CD4-positive, alpha-beta T cell treated with Interleukin-1 beta for 1 hour (primary cell): ENCODE measurements at regions not wholly inside any gene's neighbourhood (a gene's known extent, or its start where the extent isn't known, plus 50 kb on each side); places are given as distances from the start of the nearest gene placed in this dataset.

Experiments
- DNase-seq, 2 donors: peaks; one replicate each; pipeline ENCODE4 v3.0.0-alpha.2; 2020 to 2022

DNA sequence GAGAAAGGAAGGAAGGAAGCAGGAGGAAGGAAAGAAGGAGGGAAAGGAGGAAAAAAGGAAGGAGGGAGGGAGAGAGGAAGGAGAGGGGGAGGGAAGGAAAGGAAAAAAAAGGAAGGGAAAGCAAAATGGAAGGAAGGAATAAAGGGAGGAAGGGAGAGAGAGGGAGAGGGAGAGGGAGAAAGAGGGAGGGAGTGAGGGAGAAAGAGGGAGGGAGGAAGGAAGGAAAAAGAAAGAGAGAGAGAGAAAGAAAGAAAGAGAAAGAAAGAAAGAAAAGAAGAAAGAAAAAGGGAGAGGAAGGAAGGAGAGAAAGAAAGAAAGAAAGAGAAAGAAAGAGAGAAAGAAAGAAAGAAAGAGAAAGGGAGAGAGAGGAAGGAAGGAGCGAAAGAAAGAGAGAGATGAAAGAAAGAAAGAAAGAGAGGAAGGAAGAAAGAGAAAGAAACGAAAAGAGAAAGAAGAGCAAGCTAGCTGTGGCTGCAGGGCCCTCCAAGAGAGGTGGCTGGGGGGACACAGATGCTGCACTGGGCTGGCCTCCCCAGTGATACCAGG lies 472.4 kb upstream of the MGMT start:
- no peak for DNase-seq

DNA sequence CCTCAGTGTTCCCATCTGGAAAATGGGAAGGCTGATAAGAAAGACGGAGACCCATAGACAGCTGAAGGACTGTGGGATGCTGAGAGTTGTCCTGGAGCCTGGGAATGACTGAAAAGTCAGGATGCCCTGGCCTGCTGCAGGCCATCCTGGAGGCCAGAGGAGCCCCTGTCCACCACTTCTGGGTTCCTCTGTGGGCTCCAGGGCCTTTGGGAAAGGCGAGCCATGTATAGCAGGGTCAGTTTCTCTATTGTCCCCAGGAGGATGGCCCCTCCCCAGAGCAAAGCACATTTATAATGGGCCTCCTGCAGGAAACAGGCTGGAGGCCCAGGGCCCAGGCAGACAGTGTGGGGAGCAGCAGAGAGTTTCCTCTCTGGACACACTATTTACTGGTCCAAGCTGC lies 471.4 kb upstream of the MGMT start:
- DNase-seq = no peak

DNA sequence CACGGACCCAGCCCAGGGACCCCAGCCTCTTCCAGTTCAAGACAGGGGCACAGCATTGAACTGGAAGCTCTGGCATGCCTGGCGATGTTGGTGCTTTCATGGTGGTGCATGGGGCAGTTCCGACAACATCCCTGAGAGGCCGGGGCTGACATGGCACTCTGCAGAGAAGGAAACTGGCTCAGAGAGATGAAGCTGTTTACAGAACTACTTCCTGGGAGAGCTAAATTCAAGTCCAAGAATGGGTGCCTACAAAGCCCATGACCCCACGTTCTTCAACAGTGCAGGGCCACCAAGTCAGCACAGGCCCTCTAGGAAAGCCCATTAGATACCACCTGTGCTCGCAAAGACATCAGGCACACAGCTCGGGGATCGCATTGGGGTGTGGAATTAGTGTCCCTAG lies 470.9 kb upstream of the MGMT start:
- DNase-seq = no peak

DNA sequence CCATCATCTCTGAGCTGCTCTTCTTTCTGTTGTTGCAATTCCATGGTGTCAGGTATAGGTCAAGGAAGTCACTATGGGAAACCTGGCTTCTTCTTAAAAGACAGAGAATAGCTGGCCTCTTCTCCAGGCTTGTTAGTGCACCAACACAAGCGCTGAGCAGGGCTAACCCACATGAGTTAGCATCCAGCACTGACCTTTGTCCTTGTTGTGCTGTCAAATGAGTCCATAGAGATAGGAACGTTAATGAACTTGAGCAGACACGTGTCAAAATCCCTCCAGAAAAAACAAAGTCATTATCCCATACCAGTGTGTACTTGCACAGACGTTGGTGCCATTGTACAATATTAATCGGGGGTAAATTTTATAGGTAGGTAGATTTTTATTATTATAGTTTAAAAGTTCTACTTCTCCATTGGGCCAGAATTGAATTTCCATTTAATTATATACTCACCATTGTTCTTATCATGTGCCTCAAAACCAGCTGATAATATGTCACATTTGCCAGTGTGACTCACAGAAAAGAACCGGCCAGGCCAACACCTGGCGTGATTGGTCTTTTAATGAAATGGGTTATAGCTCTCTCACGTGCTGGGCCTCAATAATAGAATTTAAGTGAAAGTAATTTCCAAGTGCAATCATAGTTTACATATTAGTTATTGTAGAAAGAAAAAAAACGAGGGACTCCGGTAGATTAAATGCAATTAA lies 468.8 kb upstream of the MGMT start:
- DNase-seq = no peak

DNA sequence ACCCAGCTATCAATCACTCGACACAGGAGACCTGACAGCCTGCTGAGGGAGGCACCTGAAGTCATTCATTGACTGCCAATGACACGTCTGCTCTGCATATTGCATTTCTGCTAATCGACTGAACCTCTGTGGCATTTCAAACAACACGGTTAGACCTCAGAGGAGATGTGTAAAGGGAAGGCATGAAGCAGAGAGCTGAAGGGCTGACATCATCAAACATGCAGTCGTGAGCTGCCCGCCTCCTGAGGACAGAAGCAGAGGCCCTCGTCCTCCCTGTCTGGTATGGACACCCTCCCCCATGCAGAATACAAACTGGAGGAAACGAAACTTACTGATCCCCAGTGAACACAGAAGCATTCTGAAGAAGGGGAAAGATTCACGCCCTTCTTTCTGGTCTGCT lies 462.6 kb upstream of the MGMT start:
- no peak for DNase-seq

DNA sequence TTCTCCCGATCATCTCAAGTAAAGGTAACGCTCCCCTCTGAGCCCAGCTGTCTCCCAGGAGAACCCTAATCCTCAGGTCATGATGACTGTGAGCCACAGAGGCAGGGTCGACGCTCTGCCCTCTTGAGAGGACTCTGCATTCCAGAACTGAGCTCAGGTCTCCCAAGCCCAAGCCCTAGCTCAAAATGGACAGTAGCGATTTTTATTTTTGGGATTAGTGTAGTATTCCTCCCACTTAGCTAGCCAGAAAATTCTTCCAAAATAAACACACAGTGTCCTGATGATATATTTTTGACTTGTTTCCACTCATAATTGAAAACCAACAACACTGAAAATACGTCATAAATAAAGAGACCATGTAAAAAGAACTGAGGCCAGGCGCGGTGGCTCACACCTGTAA lies 462.0 kb upstream of the MGMT start:
- DNase-seq = no peak

DNA sequence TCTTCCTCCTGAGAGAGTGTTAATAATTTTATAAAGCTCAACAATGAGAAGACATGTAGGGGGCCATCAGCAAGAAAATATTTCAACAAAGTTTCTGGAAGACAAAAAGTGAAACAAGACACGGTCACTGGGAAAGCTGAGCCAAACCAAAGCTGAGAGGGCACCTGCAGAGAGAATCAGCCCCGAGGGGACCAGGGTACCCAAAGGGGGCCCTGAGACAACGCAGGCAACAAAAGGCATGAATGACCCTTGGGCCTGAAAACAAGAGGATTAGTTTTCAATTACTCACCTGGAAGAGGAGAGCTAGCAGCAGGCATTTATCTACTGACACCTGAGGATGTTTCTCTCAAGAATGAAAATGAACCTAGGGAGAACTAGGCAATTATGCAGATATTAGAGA lies 461.2 kb upstream of the MGMT start:
- no peak for DNase-seq

DNA sequence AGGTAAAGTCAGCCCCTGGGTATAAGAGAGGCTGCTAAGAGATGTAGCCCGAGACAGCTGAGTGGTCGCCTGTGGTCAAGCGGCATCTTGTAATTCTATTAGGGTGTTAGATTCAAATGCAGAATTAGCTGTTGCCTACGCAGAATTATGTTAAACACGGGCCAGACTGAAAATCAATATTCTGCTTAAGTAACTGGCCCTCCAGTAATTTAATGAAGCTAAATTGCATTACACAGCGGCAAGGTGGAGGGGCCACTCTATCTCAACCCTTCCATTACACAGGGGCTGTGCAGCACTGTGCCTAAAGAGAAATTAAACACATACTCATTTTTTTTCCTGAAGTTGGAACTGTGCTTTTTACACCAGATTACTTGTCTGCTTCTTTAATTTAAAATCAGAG lies 448.5 kb upstream of the MGMT start:
- DNase-seq = no peak

DNA sequence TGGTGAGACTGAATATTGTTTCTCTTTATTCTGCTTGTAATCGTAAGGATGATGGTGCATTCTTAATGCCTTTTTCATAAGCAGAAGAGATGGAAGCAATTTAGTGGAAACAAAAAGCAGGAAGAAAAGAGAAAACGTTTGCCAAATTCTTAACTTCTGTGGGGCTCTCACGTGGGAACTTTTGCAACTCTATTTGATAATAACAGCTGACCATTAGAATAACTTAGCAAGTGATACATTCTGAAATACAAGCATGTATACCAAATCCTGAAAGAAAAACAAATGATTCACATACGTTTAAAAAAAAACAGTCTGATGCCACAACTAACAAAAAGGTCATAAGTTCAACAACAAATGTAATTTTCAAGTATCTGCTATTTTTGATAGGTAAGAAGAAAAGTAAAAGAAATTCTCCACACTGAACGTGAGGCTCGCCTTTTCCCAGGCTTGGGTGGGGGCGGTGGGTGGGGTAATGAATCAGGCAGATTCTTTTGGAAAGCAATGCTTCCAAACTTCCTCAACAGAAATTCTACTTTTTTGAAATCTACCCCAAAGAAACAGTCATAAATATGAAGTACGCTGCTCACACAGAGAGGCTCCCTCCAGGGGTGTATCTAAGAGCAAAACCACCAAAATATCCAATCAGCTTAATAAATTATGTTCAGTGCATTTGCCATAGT lies 446.2 kb upstream of the MGMT start:
- no peak for DNase-seq

DNA sequence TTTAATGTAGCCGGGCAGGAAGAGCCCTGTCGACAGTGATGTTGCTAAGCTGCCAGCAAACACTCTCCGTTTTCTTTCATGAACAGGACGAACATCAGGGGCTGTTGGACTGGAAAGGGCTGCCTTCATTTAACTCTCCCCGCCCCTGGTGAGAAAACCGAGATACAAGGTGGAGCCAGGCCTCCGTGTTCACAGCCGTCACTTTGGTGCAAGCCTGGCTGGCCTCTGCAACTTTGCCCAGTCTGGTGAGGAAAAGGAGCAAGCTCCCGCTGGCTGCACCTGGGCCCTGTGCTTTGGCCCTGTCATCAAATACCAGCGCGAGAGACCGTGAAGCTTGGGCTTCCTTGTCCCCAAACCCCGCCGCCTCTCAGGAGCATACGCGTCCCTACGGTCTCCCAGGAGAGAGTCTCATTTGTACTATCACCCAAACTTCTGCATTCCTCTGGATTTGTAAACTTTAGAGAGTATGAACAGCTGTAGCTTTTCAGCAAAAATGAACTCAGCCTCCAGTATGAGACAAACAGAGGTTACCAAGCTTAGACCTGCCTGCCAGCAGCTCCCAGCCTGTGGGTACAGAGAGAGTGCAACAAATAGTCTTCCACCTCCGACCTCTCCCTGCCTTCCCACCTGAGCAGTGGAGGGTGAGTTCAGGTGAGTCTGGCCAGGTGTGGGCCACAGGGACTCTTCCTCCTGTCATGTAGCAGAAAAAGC lies 445.3 kb upstream of the MGMT start:
- no peak for DNase-seq

DNA sequence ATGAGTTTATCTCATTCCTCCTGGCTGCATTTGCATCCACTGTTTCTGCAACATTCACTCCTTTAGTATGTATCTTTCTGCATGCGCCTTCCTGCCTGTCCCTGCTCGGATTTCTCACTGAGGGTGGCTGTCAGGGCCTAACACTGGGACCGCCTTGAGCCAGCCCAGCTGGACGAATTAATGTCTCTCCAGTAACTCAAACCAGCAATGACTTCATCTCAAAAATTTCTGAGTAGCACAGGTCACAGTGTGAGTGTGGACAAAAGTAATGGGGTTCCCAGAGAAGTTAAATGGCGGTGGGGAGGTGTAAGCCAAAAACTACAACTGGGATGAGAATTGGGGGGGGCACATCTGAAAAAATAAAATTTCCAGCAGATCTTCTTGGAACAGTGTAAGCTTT lies 444.0 kb upstream of the MGMT start:
- DNase-seq = no peak

DNA sequence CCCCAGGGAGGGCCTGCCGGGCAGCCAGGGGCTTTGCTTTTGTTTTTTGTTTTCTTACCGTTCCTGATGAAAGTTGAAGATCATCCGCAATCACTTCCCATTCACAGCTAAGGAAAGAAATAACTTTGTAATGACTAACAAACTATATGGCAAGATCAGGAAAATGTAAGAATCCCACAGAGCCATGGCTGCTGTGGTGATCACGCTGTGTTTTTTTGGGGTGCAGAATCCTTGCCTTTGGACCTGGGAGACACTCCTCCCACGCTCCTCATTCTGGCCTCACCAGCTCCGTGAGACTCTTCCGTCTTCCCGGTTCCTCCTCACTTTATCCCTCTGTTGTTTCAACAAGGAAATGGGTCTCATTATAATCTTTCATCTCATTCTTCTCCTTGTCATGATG lies 443.0 kb upstream of the MGMT start:
- DNase-seq = no peak

DNA sequence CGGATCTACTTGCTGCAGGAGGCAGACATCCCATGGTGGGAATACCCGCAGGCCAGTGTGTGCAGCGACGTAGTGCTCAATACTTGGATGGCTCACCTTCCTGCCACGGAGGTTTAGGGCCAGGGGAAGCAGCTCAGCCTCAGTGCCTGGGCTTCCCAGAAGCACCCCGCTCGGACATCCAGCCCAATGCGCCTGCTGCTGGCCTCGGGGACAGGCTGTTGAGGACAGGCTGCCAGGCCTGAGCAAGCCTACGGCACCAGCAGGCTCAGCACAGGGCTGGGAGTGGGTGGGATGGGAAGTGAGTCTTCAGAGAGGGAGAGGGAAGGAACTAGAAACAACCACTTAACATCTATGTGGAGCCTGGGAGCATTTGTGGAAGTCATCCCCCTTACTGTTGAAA lies 441.3 kb upstream of the MGMT start:
- no peak for DNase-seq

DNA sequence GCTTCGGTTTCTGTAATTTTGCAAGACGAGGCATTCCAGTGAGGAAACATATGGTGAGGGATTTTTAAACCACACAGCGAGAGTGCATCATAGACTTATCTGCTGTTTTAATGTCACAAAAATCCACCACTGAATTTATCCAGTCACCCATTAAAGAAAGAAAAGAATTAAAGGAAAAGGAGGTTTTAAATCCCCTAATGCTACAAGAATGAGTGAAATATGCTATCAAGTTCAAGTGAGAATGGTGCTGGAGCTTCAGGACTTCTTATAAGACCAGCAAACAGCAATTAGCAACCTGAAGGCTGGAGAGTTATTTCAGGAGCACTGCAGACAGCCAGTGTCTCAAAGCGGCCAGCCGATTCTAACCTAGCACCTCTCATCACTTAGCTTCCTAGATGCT lies 439.1 kb upstream of the MGMT start:
- no peak for DNase-seq

DNA sequence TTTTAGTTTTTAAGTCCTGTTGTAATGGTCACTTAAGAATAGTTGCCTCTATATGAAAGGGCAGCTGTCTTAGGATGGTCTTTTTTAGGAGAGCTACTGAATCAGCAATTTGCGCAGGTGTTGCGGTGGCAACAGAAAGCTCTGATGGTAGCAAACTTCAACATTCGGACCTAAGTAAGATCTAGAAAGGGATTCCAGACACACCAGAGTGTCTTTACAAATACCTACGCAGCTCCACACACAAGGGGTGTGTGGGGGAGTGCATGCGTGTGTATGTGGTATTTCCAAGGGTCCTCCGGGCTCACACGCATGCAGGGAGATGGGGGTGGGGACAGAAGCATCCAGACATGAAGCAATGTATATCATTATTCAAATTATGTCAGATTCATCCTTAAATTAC lies 438.6 kb upstream of the MGMT start:
- no peak for DNase-seq

DNA sequence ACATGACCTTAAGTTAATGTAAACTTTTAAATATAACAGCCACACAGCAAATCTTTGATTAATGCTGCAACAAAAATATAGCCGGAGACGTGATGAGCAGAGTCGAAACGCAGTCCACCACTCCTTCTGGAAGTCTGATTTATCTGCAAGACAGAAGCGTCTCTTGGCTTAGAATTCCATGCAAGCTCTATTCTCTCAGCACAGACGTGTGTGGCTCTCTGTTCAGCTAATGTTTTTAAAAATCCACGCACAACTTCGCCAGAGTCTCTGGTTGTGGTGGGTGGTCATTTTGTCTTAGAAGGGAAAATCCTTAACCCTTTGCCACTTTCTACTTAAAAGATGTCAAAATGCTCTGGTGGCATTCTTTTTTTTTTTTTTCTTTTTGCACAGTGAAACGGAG lies 438.0 kb upstream of the MGMT start:
- DNase-seq = no peak

DNA sequence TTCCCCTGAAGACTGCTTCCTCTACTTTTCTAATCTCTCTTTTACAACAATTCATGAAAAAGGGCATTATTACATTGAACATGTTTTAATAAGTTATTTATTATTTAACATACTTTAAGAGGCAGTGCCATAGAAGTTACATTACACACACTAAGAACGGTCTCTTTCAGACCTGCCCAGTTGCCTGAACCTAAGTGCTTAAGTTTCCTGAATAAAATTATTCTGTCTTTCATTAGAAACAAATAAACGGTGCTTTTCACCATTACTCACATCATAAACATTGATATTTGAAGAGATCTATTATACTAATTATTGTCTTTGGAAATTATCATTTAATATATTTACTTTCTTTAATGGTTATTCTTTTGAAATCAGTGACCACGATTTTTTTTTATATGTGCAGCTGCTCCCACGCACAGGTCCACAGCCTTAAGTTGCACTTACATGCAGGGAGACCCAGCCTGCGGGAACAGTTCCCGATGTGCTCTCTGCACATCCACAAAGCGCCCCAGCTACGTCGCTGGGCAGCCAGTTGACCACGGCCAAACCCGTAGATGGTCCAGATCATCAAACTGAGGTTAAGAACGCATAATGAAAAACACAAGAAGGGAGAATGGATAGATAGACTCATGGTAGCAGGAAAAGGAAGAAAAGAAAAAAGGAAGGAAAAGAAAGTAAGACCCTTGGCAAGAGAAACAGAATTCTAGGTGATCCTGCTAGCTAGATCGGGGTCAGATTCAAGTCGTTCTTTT lies 437.0 kb upstream of the MGMT start:
- DNase-seq = no peak

DNA sequence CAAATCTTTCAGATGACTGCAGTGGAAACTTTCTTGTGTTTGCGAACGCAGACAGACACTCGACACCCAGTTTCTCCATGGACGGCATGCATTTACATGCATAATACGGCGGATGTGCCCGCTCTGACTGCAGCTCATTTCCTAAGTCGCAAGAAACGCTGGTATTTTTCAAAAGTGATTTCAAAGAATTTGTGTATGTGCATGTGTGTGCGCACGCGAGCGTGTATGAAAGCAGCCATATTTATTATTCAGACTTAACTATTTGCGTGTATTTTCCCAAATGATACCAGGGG lies 436.5 kb upstream of the MGMT start:
- DNase-seq = no peak

DNA sequence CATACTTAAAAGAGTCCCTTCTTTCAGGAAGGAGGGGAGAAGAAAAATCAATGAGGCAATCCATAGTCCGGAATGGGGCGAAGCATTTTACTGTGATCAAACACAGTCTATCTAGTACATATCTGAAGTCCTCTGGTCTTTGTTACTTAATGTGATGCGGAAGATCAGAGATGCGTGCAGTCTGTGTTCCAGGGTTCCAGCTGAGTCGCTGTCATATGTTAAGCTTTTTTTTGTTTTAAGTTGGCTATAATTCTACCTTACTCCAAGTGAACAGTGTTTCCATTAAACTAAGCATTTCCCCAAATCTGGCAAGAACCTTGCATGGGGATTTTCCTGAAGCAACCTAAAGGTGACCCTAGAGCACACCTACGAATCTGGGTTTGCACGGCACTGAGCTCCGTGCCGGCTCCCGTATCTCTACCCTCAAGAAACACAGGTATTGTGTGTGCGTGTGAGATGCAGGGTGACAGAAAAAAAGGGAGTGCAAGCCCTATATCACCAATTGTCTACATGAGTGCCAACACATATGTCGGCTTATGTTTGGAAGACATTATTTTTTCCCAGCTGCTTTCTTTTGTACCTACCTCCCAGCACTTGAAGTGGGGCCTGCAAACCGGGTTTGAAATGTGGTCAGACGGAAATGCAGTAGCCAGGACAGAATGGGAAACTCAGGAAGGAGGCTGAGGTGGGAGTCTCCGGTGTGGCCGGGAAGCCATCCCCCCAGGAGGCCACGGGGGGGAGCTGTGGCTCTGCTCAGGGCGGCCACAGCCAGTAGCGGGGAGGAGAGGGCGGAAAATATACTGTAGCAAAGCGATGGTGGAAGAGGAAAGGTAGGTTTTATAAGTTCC lies 435.8 kb upstream of the MGMT start:
- peak; percentile 30 to 32 for DNase-seq

DNA sequence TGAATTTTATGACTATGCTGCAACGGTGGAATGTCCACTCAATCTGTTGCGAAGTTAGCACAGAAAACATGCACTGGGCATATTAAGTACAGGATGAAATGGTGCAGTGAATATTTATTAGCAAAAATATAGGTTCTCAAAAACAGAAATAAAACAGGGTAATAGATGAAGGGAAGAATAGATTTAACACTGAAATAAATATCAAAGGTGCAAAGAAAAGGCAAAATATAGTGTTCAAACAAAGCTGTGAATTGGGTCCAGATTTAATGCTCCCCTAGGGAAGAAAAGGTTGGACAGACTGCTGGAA lies 435.2 kb upstream of the MGMT start:
- DNase-seq = no peak

DNA sequence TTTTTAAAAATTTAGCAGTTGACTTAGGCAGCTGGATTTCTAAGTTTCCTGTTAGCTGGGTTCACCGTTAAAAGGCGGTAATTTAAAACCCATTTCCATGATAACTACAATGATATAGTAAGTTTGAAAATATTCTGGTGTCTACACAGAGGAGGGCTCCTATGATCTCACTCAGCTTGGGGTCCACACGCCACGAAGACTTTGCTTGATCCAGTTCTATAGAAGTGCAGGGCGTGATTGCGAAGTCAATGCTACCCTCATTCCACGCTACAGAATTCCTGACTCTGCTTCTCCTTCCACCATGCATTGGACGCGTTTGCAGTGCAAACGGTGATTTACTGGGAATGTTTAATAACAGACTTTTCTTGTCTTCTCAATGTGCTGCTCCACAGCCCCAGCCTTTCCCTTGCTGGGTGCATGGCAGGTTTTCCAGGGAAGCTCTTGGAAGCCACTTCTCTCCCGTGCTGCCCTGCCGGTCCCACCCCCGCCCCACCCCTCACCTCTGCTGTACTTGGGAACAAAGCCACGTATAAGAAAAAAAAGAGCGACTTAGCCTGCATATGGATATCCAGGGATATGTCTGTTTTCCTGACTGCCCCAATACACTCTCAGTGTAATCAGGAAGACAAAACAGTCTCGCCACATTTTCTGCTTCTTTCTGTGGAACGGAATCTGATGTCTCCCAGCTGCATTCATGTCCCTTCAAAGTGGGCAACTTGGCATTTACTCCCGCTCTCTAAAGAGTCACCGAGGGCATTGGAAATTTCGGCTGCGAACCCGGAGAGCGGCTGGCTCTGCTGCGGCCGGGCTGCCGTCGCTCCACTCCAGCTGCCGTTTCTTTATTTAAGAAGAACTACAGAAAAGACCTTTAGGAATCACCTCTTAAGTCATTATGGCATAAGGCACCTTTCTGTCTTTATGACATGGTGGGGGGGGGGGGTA lies 434.4 kb upstream of the MGMT start:
- DNase-seq = no peak

DNA sequence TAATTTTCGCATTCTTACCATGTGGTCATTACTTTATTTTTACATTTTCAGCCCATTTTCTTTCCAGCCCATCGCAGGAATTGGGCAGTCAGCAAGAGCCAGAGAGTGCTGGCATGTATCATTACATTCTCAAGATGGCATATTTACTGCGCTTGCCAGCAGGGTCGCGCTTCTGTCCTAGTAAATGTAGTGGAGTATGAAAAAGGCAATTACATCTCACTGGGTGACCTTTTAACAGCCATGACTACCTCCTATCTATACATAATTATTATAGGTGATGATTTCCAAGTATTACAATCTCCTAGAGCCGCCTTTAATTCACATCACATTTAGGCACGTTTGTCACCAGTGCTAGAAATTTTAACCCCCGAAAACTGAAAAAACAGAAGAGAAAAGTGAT lies 433.7 kb upstream of the MGMT start:
- DNase-seq = no peak
